Activated CD4-positive, CD25-positive, alpha-beta regulatory T cell treated with anti-CD3 and anti-CD28 coated beads, Interleukin-2, amount 50 U/mL, for 16 hours (primary cell): ENCODE measurements at regions not wholly inside any gene's neighbourhood (a gene's known extent, or its start where the extent isn't known, plus 50 kb on each side); places are given as distances from the start of the nearest gene placed in this dataset.

Experiments
- DNase-seq: peaks from one replicate; pipeline ENCODE4 v3.0.0-alpha.2; 2020; ENCODE audit warnings: low read depth, low spot score

- no peak for DNase-seq
Observed at GRCh38 chr12:98198261-98198982, 317.0 kb upstream of the TMPO start.

- no peak for DNase-seq
Observed at GRCh38 chr12:98208816-98209215, 306.6 kb upstream of the TMPO start.

GRCh38 chr12:98211909-98212695, 303.3 kb upstream of the TMPO start:
- DNase-seq, result no peak

- no peak for DNase-seq
Observed at GRCh38 chr12:98213556-98213955, 301.8 kb upstream of the TMPO start.

- no peak for DNase-seq
Observed at GRCh38 chr12:98217257-98217656, 298.1 kb upstream of the TMPO start.

GRCh38 chr12:98220636-98221035, 294.8 kb upstream of the TMPO start:
- no peak for DNase-seq

- DNase-seq, result no peak
Observed at GRCh38 chr12:98221243-98221808, 294.1 kb upstream of the TMPO start.

- no peak for DNase-seq
Observed at GRCh38 chr12:98222135-98222534, 293.3 kb upstream of the TMPO start.

- DNase-seq, result no peak
Observed at GRCh38 chr12:98224584-98225221, 290.7 kb upstream of the TMPO start.

GRCh38 chr12:98227162-98227561, 288.2 kb upstream of the TMPO start:
- DNase-seq, result no peak

GRCh38 chr12:98228683-98229539, 286.5 kb upstream of the TMPO start:
- no peak for DNase-seq

- no peak for DNase-seq
Observed at GRCh38 chr12:98229540-98229924, 285.9 kb upstream of the TMPO start.

- DNase-seq, result no peak
Observed at GRCh38 chr12:98232753-98233390, 282.5 kb upstream of the TMPO start.

- DNase-seq, result no peak
Observed at GRCh38 chr12:98235301-98235700, 280.1 kb upstream of the TMPO start.

GRCh38 chr12:98238515-98239130, 276.8 kb upstream of the TMPO start:
- no peak for DNase-seq

- no peak for DNase-seq
Observed at GRCh38 chr12:98243190-98243589, 272.2 kb upstream of the TMPO start.

GRCh38 chr12:98244136-98244535, 271.3 kb upstream of the TMPO start:
- no peak for DNase-seq

GRCh38 chr12:98253207-98254037, 262.0 kb upstream of the TMPO start:
- no peak for DNase-seq

GRCh38 chr12:98256830-98257229, 258.6 kb upstream of the TMPO start:
- no peak for DNase-seq

- DNase-seq, result no peak
Observed at GRCh38 chr12:98259693-98260092, 255.7 kb upstream of the TMPO start.
